Renal pelvis (tissue), 1 donor: ENCODE measurements at regions not wholly inside any gene's neighbourhood (a gene's known extent, or its start where the extent isn't known, plus 50 kb on each side); places are given as distances from the start of the nearest gene placed in this dataset.
A peak's percentile ranks its signal among the peaks of the same experiment; 100 is the strongest.

ENCODE experiments used
- DNase-seq: peaks from one replicate; pipeline ENCODE4 v3.0.0-alpha.2; 2013

DNA sequence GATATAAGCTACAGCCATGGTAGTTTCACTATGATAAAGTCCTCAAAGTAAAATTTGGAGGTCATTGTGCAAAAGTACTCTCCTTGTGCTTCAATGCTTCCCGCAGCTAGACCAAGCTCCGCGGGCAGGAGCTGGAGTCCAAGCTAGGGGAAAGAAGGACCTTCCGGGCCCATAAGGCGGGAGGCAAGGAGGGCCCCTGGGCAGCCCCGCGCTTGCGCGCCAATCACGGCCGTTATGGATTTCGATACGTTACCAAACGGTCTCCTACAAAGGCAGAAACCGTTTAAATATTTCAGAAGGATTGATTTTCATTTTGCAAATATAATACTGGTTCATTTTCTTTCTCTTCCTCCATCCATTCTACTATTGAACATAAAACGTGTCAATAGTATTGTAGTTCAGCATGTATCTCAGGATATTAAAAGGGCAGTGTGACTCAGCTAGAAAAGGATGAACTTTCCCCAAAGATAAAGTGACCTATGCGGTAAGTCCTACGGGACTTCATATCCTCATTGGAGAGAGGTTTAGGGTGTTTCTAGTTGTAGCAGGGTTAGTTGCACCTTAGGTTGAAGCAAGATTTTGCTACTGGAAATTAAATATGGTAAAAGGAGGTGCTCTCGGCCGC lies 128.0 kb downstream of the KIF20B start:
- DNase-seq: no peak

DNA sequence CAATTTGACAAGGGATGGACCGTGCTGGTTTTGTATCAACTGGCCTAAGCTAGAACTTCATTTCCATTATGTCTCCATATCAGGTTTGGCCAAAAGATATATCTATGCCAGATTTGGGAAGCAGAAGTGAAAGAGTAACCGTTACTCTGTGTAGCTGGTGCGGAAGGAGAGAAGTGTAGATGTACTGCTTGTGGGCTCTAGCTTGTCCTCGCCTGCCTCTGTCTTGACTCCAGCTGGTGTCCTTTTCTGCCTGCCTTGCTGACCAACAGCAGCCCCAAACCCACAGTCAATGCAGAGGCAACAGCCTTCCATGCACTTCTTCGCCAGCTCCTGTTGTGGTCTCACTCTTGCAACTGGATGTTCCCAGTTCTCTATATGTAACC lies 128.5 kb downstream of the KIF20B start:
- no peak for DNase-seq

DNA sequence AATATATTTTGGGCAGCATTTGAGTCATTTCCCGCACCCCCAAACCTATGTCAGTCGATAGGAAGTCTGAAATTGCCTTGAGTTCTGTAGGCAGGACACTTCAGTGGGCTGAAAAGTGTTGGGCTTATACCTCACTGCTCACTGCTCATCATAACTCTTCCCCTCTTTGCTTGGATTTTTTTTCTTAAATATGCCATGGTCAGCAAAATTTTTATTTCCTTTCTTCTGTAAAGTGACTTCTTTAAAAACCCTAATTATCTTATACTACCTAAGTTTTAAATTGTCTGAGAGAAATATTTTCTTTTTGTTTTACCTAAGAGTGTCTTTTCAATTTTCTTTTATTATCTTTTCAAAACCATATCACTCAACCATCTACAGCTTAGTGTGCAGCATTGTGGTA lies 129.2 kb downstream of the KIF20B start:
- no peak for DNase-seq

DNA sequence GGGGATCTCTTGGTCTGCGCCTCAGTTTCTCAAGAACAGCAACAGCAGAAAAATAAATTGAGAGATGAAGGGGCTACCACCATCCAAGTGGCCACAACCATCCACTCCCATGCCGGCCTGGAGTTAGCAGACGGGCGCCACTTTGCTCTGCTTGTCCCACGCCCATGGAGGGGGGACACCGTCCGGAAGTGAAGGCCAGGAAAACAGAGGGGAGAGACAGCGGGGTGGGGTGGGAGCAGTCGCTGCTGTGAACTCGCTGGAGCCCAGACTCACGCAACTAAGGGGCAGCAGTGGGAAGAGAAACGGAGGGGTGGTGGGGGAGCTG lies 135.4 kb downstream of the KIF20B start:
- no peak for DNase-seq

DNA sequence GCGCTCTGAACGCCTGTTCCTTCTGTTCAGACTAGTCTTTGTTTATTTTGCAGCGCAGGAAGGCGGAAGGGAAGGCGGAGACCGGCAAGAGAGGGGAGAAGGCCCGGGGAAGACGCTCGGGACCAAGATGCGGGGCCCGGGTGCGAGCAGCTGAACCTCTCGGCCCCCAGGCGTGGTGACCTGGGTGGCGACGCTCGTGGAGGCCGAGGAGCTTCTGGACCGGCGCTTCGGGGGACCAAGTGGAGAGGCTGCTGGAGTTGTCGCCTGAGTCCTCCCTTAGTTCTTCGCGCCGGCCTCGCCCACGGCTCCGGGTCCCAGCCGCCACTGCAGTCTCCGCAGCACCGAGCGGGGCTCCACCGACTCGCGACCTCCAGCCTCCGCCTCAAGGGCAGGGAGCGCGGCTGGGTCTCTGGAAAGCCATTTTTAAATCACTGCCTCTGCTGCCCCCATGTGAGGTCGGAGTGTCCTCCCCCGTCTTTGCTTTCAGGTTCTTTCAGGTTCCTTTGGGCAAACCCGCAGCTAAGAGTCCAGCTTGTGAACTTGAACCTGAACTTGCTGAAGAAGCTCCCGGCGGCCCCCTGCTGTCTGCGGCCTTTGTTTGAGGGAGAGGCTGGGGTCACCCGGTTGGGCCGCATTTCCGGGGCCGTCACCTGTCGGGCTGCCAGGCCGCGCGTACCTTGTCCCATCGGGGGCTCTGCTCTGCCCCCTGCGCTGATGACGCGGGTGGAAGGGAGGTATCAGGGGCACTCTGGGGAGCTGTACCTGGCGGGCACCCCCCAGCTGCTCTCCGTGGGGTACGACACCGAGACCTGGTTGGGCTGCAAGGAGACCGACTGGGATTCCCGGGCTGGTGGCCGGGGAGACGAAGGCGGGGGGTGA lies 136.0 kb downstream of the KIF20B start:
- peak; percentile 33 for DNase-seq

DNA sequence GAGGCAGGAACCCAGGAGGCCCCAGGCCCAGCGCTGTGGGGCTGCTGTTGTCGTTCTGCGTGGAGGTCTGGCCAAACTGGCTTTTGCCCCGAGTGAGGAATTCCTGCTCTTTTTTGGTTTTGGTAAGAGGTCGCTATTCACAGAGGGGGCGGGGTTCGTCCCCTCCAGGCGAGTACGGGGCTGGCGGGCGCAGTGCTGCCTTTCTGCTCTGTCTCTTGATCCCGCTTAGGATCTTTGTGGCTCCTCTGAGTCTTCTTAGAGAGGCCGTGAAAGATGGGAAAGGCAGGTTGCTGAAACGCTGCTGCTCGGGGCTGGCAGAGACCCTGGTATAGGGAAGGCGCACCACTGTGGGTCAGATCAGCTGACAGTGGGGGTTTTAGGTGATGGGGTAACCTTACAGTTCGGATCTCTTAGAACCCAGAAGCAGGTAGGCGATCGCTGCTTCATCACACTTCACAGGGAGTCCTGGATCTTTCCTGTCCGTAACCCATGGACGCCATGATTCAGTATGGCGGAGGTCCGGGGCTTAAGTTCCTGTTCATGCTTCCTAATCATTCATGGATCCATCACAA lies 136.7 kb downstream of the KIF20B start:
- no peak for DNase-seq

DNA sequence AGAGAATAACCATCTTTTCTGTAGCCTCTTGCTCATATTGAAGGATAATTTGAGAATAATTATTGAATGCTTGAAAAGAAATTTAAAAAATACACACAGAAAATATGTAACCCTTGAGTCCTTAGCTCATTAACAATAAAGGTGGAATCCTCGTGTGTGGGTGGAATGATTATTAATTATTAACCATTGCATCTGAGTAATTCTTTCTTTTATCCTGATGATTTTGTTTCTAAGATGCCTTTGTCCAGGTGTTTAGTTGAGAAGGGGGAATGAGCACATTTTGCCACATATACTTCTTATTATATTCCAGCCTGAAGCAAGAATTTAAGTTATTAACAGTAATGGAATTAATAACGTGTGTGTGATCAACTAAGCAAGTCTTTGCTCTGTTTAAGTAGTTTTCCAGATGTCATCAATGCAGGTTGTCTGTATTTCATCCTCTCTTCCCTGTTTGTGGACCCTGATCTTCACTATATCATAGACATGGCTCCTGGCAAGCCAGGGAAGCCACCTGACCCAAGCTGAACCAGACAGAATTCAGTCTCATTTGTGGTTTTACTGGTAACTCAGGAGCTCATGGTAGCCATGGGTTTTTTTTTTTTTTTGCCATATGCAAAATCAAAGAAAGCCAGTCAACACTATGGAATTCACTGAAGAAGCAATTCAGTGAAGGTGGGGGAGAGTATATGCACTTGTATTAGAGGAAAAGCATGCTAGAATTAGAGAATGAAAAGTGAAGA lies 144.3 kb downstream of the KIF20B start:
- no peak for DNase-seq

DNA sequence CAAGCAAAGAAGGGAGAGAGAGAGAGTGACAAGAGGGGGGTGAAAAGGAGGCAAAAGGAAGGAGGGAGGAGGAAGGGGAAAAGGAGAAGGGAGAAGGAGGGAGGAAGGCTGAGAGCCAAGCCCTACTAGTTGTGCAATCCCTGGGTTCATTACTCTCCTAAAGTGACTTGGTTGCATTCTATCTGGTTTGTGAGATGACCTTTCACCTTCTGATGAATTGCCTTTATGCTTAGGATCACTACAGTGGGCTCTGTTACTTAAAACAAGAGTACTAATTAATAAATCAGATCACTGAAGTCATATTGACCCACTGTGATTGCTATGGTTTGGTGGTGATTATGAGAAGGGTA lies 144.9 kb downstream of the KIF20B start:
- DNase-seq: no peak

DNA sequence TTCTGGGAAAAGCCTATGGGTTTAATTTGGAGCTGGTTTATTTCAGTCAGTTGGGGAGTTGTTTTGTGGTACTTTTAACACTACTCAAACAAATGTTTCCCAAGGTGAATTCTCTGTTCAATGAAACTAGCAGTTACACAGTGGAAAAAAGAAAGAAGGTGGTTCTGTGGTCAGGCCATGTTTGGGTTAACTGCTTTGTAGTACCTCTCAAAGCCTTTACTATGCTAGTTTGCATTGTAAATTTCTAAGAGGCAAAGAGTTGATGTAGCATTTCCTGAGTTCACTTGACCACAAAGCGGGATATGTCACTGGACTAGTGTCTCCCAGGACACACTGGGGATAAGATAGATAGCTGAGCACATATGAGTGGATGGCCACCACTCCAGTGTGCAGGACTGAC lies 145.4 kb downstream of the KIF20B start:
- no peak for DNase-seq

DNA sequence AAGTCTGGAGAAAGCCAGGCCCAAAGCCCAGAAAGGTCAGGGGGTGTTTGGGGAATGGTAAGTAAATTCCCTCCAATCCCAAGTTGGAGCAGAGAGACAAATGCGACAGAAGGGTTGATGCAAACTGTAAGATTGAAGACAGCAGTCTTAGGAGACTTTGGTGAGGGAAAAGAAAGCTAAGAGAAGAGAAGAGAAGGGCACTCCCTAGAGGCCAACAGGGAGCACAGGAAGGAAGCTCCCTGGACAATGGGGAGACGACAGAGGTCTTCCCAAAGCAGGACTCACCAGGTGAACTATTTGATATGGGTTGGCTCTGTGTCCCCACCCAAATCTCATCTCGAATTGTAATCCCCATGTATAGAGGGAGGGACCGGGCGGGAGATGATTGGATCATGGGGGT lies 151.5 kb downstream of the KIF20B start:
- no peak for DNase-seq

DNA sequence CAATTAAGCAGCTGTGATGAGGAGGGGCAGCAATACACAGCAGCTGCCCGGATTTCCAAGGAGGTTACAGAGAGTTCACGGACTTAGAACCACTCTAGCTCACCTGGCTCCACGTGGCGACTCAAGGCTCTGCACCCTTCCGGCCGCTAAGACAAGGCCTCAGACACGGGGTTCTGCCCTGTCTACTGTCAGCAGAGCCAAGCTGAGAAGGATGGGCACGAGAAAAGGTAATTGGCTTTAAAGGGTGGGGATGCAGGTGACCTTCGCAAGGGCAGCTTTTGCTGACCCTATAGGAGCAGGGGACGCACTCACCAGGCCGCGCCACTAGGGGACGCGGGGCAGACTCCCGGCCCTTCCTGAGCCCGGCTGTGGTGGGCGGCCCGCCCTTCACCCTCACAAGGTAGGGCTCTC lies 152.4 kb downstream of the KIF20B start:
- DNase-seq: no peak

DNA sequence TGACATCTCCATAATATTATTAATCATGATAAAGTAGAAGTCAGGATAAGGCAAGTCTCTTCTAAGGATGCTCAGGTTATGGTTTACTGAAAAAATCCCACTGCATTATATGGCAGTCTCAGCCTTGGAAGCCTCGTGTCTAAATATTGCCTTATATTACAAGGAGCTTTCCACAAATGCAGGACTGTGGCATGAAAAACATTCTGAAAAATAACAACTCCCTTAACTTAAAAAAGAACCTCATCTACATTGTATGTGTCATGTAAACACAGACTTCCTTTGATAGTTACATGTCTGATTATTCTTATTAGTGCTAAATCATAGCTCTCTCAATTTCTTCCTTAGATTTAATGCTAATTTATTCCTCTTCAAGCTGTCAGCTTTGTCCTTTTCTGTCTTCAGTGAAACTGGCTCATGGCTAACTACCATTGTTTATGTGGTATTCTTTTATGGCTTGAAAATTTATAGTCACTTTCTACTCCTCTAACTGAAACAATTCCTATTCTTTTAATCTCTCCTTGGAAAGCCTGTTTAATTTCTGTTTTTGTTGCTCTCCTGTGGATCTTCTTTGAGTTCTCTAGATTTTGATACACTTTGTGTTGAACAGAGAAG lies 156.1 kb downstream of the KIF20B start:
- no peak for DNase-seq

DNA sequence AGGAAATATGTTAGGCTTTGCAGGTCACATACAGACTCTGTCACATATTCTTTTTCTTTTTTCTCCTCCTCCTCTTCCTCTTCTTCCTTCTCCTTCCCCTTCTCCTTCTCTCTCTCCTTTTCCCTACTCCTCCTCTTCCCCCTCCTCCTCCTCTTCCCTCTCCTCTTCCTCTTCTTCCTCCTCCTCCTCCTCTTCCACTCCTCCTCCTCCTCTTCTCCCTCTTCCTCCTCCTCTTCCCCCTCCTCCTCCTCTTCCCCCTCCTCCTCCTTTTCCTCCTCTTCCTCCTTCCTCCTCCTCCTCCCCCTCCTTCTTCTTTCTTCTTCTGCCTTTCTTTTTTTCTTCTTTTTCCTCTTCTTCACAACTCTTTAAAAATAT lies 159.8 kb downstream of the KIF20B start:
- DNase-seq: no peak

DNA sequence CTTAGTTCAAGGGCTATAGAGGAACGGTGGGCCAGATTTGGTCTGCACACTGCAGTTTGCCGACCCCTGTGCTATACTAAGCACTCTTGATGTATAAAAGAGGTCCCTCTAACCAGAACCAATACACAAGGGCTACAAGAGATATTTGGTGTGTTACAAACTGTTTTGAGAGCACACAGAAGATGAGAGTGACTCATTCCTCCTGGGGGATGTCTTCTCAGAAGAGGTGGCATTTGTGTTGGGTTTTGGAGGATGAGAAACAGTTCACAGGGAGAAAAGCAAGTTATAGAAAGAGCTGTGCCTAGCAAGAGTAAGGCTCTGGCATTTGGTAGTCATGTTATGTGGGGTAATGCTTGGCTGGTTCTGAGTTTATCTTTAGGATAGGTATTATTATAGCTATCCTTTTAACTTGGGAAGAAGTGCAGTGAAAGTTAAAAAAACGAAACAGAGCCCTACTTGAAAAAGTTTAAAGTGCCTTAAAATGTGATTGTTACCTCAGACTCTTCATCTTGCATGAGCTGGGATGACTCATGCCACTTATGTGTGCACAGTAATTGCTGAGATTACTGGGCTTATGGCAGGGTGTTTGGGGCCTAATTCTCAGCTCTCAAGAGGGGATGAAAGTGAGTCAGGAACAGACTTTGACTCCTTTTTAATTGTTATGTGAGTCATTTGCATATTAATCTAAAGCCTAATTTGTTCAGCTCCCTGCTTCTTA lies 160.4 kb downstream of the KIF20B start:
- no peak for DNase-seq

DNA sequence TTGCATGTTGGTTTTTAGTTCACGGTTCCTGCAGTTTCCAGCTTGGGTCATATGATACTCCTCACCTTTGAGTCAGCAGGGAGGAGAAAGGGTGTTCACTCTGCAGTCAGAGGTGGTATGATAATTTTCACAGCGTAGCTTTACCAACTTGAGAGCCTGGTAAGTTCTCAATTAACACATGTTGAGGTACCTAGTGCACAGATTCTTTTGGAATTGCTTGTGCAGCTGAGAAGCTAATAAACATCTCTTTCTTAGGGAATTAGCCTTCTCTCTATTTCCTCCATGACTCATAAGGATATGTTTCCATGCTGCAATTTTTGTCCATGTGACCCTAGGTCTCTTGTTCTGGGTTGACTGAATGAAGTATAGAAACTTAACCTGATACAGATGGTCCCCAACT lies 166.6 kb downstream of the KIF20B start:
- DNase-seq: no peak

DNA sequence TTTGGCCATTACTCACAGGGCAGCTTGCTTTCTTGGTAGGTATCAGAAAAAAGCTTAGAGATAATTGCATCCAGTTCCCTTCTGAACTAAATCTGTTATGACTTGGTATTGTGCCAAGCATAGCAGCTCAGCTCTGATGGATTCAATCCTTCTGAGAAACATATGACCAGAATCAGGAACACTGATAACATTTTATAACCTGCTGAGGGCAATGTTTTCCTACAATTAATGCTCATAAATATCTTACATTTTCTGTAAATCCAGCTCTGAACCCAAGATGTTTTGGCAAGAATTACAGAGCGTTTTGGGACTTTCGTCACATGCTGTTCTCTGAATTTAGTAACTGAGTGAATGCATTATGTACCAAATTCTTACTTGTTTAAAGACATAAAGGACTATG lies 167.8 kb downstream of the KIF20B start:
- peak; percentile 57 for DNase-seq

DNA sequence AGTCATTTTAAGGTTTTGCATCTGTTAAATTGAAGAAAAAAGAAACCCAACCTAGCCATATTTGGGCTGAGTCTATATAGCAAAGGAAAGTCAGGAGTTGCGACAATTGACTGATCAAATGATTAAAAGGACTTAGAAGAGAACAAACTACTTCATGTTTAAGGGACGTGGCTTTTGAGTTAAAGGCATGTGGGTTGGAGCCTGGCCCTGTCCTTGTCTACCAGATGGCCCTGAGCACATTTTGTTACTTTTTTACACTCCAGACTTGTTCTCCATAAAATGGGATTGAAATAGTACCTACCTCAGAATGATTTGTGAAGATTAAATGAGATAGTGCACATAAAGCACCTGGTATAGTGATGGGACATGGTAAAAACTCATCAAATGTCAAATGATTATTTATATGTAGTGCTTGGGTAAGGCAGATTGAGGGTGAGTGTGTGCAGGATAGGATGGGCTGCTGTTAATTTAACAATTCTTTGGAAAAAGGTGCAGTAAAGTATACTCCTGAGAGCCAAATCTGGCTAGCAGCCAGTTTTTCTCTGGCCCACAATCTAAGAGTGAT lies 168.3 kb downstream of the KIF20B start:
- no peak for DNase-seq

DNA sequence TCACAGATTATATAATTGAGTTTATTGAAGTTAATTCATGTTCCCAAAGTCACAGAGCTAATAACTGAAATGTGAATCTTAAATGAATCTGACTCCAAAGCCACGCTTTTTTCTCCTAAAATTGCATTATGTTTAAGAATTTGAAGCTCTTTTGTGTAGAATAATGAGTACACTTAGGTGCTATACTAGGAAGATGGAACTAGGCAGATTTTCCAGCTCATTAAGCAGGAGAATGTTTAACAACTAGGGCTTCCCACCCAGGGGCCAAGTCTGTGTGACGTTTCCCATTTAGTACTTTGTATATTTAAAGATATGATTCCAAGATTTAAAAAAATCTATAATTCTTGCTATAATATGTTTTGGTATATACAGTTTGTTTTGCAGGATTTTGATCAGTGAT lies 169.5 kb downstream of the KIF20B start:
- DNase-seq: no peak

DNA sequence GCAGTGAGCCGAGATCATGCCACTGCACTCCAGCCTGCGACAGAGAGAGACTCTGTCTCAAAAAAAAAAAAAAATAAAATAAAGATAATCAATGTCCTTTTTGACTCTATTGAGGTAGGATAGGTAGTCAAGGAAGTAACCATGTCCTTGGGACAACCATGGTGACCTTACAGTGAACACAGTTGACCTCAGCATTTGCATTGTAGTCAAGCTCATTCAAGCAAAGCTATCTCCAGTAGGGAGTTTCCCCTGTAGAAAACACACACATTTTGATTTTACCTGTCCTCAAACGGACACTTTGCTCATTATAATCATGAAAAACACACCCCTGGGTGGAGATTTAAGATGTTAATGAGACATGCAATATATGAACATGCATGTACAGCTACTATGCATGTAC lies 171.7 kb downstream of the KIF20B start:
- DNase-seq: no peak

DNA sequence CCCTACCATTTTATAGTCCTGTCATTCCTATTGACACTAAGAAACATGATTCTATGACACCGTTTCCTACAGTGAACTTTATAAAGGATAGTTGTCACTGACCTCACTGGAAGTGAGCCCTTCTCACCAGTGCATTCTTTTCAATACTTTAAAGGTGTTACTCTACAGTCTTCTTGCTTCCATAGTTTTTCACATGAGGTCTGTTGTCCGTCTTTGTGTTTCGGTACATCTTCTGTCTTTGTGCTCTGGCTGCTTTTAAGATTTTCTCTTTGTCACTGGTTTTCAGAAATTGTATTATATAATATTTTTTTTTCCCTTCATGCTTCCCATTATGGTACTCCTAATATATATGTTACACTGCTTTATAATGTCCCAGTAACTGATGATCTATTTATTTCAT lies 174.2 kb downstream of the KIF20B start:
- no peak for DNase-seq

DNA sequence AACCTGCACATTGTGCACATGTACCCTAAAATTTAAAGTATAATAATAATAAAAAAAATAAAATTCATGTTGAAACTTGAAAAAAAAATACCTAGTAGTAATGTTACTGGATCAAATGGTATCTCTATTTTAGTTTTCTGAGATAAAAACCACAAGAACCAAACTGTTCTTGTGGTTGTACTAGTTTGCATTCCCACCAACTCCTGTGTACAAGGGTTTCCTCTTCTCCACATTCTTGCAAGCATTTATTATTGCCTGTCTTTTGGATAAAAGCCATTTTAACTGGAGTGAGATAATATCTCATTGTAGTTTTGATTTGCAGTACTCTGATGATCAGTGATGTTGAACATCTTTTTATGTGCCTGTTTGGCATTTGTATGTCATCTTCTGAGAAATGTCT lies 177.7 kb downstream of the KIF20B start:
- no peak for DNase-seq

DNA sequence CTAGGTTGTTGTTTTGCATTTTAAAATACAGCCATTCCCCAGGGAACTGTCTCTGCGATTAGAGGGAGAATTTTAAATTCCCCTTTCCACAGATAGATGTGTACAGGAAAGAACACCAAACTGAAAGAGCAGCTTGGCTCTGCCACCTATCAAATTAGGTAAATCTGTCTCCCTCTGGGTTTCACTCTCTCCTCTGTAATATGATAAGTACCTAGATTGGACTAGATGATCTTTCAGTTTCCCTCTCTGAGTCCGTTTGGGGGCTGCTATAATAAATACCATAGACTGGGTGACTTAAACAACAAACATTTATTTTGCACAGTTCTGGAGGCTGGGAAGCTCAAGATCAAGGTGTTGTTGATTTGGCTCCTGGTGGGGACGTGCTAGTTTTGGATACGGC lies 186.0 kb downstream of the KIF20B start:
- DNase-seq: no peak
